Mucosa of descending colon (tissue), 3 donors: ENCODE measurements at regions not wholly inside any gene's neighbourhood (a gene's known extent, or its start where the extent isn't known, plus 50 kb on each side); places are given as distances from the start of the nearest gene placed in this dataset.
"Not testable (repeated sequence)": the region's sequence is repeated elsewhere in the genome, so short reads cannot be mapped to it uniquely, and the experiment has no call there.

ENCODE experiments used
- ATAC-seq: fragments of 200-7000 bp; cut with Tn5 transposase; one replicate; pipeline ENCODE4 v1.9.1; 2020; ENCODE audit warnings: mild to moderate bottlenecking, moderate library complexity
- DNase-seq, 3 donors: peaks; one replicate each; pipeline ENCODE4 v3.0.0-alpha.2; 2020
- H3K36me3 ChIP-seq: fragments of 200-600 bp; one replicate; pipeline ENCODE4 v1.8.0; 2021; ENCODE audit warnings: low read depth, mild to moderate bottlenecking
- H3K4me1 ChIP-seq: fragments of 200-600 bp; one replicate; pipeline ENCODE4 v1.8.0; 2021; ENCODE audit warnings: low read depth, mild to moderate bottlenecking
- H3K4me3 ChIP-seq: fragments of 200-600 bp; one replicate; pipeline ENCODE4 v1.8.0; 2021; ENCODE audit warnings: mild to moderate bottlenecking
- H3K9me3 ChIP-seq: fragments of 200-600 bp; one replicate; pipeline ENCODE4 v1.8.0; 2021; ENCODE audit warnings: mild to moderate bottlenecking
- intact Hi-C, 2 donors: fragments of 100-400 bp; cut with DNase I in 1 of 2; cut with micrococcal nuclease in 1 of 2; formaldehyde crosslinking; loops; one replicate each; pipeline versions ENCODE4 v1.11.0 to v1.11.1; 2022; cut with DNase I, micrococcal nuclease
- TF ChIP-seq, protein P1 (sequence below): fragments of 200-600 bp; IDR thresholded peaks from one replicate; pipeline ENCODE4 v1.8.0; 2022; ENCODE audit warnings: antibody characterized with exemption, mild to moderate bottlenecking
- donor health status: DM: no; HTN: no; CAD: no; lungs with moderate emphysema.
- donor health status: DM: no; HTN: no; CAD: no.
- donor health status: DM: no; HTN: yes; CAD: no.

DNA sequence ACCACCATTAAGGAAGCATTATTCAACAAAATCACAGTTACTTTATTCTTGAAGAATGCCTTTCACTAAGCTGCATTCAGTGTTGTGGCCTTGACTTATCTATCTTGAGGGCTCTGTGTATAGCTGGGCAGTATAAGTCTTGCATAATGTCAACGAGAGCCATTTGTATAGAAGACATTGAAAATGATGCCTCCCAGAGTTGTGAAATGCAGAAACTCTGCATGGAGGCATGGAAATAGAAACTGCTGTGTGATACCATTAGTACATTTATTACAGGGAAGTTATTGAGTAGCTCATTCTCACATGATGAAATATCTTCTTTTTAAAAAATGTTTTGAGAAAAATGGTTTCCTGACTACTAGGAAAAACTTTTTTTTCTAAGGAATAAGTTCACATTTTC is 111.4 kb upstream of the SNX7 start:
- H3K9me3 ChIP-seq: no peaks in the 10 kb centered on the region
- no peak overlapping the region for H3K4me3 ChIP-seq
- intact Hi-C loops: no loop called here
- H3K4me1 ChIP-seq: no peaks in the 10 kb centered on the region
- ATAC-seq (no peak), DNase-seq (no peak)
- TF ChIP-seq, protein P1, sequence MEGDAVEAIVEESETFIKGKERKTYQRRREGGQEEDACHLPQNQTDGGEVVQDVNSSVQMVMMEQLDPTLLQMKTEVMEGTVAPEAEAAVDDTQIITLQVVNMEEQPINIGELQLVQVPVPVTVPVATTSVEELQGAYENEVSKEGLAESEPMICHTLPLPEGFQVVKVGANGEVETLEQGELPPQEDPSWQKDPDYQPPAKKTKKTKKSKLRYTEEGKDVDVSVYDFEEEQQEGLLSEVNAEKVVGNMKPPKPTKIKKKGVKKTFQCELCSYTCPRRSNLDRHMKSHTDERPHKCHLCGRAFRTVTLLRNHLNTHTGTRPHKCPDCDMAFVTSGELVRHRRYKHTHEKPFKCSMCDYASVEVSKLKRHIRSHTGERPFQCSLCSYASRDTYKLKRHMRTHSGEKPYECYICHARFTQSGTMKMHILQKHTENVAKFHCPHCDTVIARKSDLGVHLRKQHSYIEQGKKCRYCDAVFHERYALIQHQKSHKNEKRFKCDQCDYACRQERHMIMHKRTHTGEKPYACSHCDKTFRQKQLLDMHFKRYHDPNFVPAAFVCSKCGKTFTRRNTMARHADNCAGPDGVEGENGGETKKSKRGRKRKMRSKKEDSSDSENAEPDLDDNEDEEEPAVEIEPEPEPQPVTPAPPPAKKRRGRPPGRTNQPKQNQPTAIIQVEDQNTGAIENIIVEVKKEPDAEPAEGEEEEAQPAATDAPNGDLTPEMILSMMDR: no peak
- no peaks in the 10 kb centered on the region for H3K36me3 ChIP-seq

DNA sequence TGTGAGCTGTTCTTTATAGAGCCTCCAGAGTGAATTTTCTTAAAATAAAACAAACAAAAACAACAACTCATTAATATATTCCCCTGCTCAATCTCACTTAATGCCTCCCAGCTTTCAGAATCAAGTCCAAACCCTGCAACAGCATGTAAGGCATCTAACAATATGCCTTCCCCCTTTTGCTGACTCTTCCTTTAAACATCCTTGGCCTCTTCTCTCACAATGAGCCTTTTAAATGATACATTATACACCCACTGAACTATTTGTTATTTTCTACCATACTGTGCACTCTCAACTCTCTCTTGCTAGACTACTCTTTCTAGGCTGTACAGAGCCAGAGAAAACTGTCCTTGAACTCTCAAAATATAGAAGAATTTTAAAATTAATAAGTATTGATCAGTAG is 115.2 kb upstream of the SNX7 start:
- H3K9me3 ChIP-seq: no peaks in the 10 kb centered on the region
- no peak for ATAC-seq
- H3K4me3 ChIP-seq: no peak overlapping the region
- intact Hi-C loops: no loop called here
- DNase-seq: no peak
- no peaks in the 10 kb centered on the region for H3K4me1 ChIP-seq
- TF ChIP-seq, protein P1: no peak
- no peaks in the 10 kb centered on the region for H3K36me3 ChIP-seq

DNA sequence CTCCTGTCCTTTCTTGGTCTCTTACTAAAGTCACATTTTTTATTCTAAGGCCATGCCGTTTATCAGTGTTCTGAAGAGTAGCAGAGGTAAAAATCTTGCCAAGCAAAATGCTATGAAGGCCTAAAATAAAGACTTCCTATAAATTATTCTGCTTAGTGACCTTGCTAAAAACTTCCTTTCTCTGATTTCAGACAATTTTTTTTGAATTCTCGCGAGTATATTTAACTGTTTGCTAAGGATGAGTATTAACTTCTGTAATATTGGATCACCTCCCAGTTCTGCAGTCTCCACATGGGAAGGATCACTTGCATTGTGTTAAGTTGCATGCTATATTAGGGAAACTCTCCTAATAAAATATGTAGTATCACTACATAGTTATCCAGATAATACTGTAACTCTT is 123.4 kb upstream of the SNX7 start:
- TF ChIP-seq, protein P1: no peak
- intact Hi-C loops: no loop called here
- Histone ChIP-seq H3K36me3 (no peaks in the 10 kb centered on the region), H3K9me3 (no peaks in the 10 kb centered on the region), H3K4me1 (no peaks in the 10 kb centered on the region), H3K4me3 (no peak overlapping the region)
- no peak for ATAC-seq
- DNase-seq: no peak

GRCh38 chr1:98523256-98523655 is 138.3 kb upstream of the SNX7 start:
- intact Hi-C loops: no loop called here

DNA sequence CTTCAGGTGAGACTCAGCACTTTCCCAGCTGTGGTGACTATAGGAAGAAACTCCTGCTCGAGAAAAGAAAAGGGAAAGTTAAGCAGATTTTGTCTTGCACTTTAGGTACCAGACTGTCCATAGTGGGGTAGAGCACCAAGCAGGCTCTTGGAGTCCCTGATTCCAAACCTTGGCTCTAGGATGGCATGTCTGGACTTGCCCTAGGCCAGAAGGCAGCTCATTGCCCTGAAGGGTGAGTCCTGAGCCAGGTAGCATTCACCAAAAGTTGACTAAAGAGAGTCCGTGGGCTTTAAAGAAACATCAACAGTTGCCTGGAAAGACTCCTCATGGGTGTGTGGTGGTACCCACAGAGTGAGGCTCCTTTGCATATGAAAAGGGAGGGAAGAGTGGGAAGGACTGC is 145.2 kb upstream of the SNX7 start:
- TF ChIP-seq, protein P1: no peak
- no peaks in the 10 kb centered on the region for H3K4me1 ChIP-seq
- intact Hi-C loops: no loop called here
- H3K4me3 ChIP-seq: no peak overlapping the region
- no peaks in the 10 kb centered on the region for H3K9me3 ChIP-seq
- DNase-seq: no peak
- ATAC-seq: no peak
- H3K36me3 ChIP-seq: no peaks in the 10 kb centered on the region

More at GRCh38 chr1:98523256-98523655, 138.3 kb upstream of the SNX7 start:
- TF ChIP-seq, protein P1: no peak
- no peak overlapping the region for H3K4me3 ChIP-seq
- H3K9me3 ChIP-seq: peaks cover 9% of the 10 kb centered on the region
- ATAC-seq (no peak), DNase-seq (no peak)
- no peaks in the 10 kb centered on the region for H3K4me1 ChIP-seq
- H3K36me3 ChIP-seq: no peaks in the 10 kb centered on the region

DNA sequence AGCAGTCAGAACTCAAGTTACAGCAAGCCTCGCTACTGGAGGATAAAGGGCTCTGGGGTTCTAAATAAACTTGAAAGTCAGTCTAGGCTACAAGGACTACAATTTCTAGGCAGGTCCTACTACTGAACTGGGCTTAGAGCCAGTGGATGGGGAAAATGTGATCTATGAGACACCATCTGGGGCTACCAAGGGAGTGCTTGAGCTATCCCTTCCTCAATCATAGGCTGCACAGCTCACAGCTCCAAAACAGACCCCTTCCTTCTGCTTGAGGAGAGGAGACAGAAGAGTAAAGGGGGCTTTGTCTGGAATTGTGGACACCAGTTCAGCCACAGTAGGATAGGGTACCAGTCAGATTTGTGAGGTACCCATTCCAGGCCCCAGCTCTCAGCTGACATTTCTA is 145.8 kb upstream of the SNX7 start:
- TF ChIP-seq, protein P1: no peak
- ATAC-seq: no peak
- Histone ChIP-seq H3K4me3 (no peak overlapping the region), H3K4me1 (no peaks in the 10 kb centered on the region), H3K9me3 (no peaks in the 10 kb centered on the region), H3K36me3 (no peaks in the 10 kb centered on the region)
- DNase-seq: no peak
- intact Hi-C loops: no loop called here

GRCh38 chr1:98512216-98512615 is 149.3 kb upstream of the SNX7 start:
- H3K4me1 ChIP-seq, DNase-seq, H3K36me3 ChIP-seq, intact Hi-C loops, ATAC-seq, H3K4me3 ChIP-seq, H3K9me3 ChIP-seq: not testable (repeated sequence)
